Effector memory CD4-positive, alpha-beta T cell (primary cell): ENCODE measurements at regions not wholly inside any gene's neighbourhood (a gene's known extent, or its start where the extent isn't known, plus 50 kb on each side); places are given as distances from the start of the nearest gene placed in this dataset.
"Not testable (repeated sequence)": the region's sequence is repeated elsewhere in the genome, so short reads cannot be mapped to it uniquely, and the experiment has no call there.

ENCODE experiments used
- DNase-seq, 3 donors: peaks; one replicate each; pipeline ENCODE4 v3.0.0-alpha.2; 2020
- H3K27ac ChIP-seq: 2 replicates; pipeline ENCODE4 v1.7.0; 2013; ENCODE audit warnings: mild to moderate bottlenecking, low read length, moderate library complexity; ENCODE audit not compliant: insufficient read depth, poor library complexity, severe bottlenecking
- H3K27me3 ChIP-seq: replicated peaks from 2 replicates; pipeline ENCODE4 v1.7.0; 2013; ENCODE audit warnings: mild to moderate bottlenecking, low read length; ENCODE audit not compliant: insufficient read depth, control insufficient read depth, poor library complexity, severe bottlenecking
- H3K36me3 ChIP-seq: 2 replicates; pipeline ENCODE4 v1.7.0; 2013; ENCODE audit warnings: mild to moderate bottlenecking, low read length, moderate library complexity; ENCODE audit not compliant: control insufficient read depth, insufficient read depth
- H3K4me1 ChIP-seq: 2 replicates; pipeline ENCODE4 v1.7.0; 2013; ENCODE audit warnings: low read length, mild to moderate bottlenecking; ENCODE audit not compliant: control insufficient read depth, insufficient read depth, poor library complexity, severe bottlenecking
- H3K4me3 ChIP-seq: 2 replicates; pipeline ENCODE4 v1.7.0; 2013; ENCODE audit warnings: low read length, low read depth, mild to moderate bottlenecking; ENCODE audit not compliant: insufficient read depth, poor library complexity, severe bottlenecking
- H3K9me3 ChIP-seq: 2 replicates; pipeline ENCODE4 v1.7.0; 2013; ENCODE audit warnings: mild to moderate bottlenecking, low read length, moderate library complexity; ENCODE audit not compliant: control insufficient read depth

DNA sequence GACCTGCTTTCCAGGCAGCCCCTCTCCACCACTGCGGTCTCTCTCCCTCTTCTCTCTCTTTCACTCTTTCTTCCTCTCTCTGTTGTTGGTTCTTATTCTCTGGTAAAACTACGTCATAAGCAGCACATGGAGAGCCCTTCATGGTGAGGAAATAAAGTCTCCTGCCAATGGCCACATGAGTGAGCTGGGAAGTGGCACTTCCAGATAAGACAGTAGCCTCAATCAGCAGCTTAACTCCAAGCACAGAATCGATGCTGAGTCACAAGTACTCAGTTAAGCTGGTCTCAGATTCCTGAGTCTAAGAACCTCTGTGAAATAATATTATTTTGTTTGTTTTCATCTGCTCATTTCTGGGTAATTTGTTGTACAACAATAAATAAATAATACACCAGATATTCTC lies 500.1 kb downstream of the GABRG2 start:
- Histone ChIP-seq H3K4me3 (no peak overlapping the region), H3K27ac (no peak overlapping the region), H3K36me3 (no peaks in the 10 kb centered on the region), H3K27me3 (no peaks in the 10 kb centered on the region), H3K4me1 (no peaks in the 10 kb centered on the region), H3K9me3 (no peaks in the 10 kb centered on the region)
- DNase-seq, result no peak

DNA sequence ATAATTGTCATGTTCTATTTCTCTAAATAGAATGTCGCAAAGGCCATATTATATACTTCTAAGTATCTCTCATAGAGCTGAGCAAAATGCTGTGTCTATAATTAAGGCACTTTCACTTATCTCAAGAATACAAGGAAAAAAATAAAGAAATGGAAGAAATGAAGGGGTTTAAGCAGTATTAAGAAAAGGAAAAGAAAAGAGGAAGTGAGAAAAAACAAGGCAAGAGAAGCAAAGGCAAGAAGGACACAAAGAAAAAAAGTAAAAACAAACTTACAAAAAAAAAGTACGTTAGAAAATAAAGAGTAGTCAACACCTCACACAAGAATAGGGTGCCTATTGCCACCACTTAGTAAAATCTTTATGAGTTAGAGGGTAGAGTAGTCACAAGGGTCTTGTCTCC lies 506.2 kb downstream of the GABRG2 start:
- no peak for DNase-seq
- Histone ChIP-seq H3K36me3 (no peaks in the 10 kb centered on the region), H3K4me1 (no peaks in the 10 kb centered on the region), H3K4me3 (no peak overlapping the region), H3K9me3 (no peaks in the 10 kb centered on the region), H3K27ac (no peak overlapping the region), H3K27me3 (no peaks in the 10 kb centered on the region)

DNA sequence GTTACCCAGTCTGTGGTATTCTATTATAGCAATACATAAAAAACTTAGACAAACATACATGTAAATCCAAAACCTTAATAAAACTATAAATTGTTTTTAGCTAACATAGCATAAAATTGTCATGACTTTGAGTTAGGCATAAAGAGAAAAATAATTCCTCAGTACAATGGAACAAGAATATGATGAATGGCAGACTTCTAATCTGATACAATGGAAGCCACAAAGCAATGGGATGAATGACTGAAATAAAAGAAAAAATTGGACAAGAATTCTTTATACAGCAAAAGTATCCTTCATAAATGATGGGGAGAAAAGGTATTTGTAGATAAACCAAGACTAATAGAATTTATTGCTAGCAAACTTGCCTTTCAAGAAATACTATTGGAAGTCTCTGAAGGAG lies 524.2 kb downstream of the GABRG2 start:
- Histone ChIP-seq H3K27me3 (no peaks in the 10 kb centered on the region), H3K4me3 (no peak overlapping the region), H3K4me1 (no peaks in the 10 kb centered on the region), H3K9me3 (no peaks in the 10 kb centered on the region), H3K27ac (no peak overlapping the region), H3K36me3 (no peaks in the 10 kb centered on the region)
- DNase-seq, result no peak

DNA sequence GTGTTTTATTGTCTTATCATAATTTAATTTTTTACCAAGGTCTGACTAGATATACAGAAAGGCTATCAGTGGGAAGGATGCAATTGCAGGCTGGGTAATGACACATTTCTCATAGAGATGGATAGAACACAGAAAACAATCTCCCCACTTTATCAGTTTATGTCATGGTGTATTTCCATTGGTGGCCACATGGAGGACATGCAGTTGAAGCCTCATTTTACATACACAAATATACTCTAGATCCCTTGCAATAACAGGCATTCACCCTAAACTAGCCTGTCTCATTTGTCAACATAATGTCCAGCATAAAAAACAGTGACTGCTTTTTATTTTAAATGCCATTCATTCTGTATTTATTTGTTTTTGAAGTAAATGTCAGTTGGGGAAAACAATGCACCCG lies 526.3 kb downstream of the GABRG2 start:
- Histone ChIP-seq H3K4me3 (no peak overlapping the region), H3K27me3 (no peaks in the 10 kb centered on the region), H3K27ac (no peak overlapping the region), H3K4me1 (no peaks in the 10 kb centered on the region), H3K36me3 (no peaks in the 10 kb centered on the region), H3K9me3 (no peaks in the 10 kb centered on the region)
- no peak for DNase-seq

DNA sequence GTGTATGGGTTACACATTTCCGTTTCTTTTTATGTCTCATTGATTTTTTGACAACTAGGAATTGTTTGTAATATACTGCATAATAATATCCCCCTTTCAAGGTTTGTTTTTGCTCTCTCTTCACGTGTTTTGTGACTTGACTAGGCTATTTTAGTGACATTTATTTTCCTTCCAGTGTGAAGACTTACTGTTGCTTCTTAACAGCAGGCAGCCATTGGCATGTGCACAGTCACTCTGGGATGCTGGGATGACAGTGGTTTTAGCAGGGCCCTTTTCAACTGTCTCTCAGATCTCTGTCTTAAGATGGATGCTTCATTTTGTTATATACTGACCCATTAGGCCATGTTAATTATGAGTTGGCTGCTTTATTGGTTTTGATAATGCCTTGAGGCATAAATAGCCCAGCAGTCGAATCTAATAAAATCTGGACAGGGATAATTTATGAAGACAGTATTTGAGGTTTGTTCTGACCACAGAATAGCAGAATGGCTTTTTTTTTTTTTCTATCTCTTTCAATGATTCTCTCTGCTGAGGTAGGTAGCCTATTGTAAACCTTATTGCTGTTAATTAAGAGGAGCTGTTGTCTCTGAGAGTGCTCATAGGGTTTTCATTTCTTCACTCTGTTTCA lies 536.0 kb downstream of the GABRG2 start:
- Histone ChIP-seq H3K4me1 (no peaks in the 10 kb centered on the region), H3K4me3 (no peak overlapping the region), H3K27ac (no peak overlapping the region), H3K27me3 (no peaks in the 10 kb centered on the region), H3K9me3 (no peaks in the 10 kb centered on the region), H3K36me3 (no peaks in the 10 kb centered on the region)
- DNase-seq, result no peak

DNA sequence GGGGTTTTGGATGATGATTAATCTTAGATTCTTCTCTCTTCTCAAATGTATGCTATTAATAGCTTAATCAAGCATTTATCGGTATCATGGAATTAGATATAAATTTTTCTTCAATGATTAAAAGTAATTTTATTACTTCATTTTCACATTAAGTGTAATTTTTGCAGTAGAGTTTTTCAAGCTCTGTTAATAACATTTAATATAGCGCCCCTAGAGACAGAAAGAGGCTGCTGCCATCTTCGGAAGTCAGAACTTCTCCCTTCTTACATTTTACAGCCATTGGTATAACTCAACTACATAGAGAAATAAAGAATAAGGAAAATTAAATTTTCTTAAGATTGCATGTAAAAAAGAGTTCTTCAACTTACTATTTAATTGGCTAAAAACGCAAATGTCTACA lies 540.3 kb downstream of the GABRG2 start:
- Histone ChIP-seq H3K27ac (no peak overlapping the region), H3K4me1 (no peaks in the 10 kb centered on the region), H3K36me3 (no peaks in the 10 kb centered on the region), H3K9me3 (no peaks in the 10 kb centered on the region), H3K4me3 (no peak overlapping the region), H3K27me3 (no peaks in the 10 kb centered on the region)
- DNase-seq, result no peak

GRCh38 chr5:162621726-162622263 lies 554.2 kb downstream of the GABRG2 start:
- H3K27ac ChIP-seq, H3K4me3 ChIP-seq, H3K4me1 ChIP-seq, H3K36me3 ChIP-seq, H3K27me3 ChIP-seq, DNase-seq, H3K9me3 ChIP-seq: not testable (repeated sequence)

DNA sequence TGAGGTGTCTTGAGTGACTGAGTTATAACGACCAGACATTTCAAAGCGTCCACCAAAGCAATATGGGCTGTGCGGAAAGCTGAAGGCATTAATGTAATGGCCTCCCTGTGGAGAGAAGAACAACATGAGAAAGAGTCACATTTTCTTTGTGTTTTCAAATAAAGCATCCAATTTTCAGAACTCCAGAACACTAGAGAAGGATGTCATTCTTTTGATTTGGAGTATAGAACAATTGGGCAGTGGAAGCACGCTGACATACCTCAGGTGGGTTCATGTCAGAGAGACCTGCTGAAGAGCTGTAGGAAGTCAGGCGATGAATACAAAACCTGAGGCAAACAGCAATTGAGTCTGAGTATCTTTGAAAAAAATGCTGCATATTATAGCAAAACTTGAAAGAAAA lies 556.5 kb downstream of the GABRG2 start:
- no peak for DNase-seq
- no peaks in the 10 kb centered on the region for H3K36me3 ChIP-seq
- H3K9me3 ChIP-seq, result no peaks in the 10 kb centered on the region

GRCh38 chr5:162637481-162637880 lies 569.9 kb downstream of the GABRG2 start:
- Histone ChIP-seq H3K4me1 (no peaks in the 10 kb centered on the region), H3K4me3 (no peak overlapping the region), H3K27ac (no peak overlapping the region), H3K9me3 (no peaks in the 10 kb centered on the region), H3K36me3 (no peaks in the 10 kb centered on the region), H3K27me3 (no peaks in the 10 kb centered on the region)
- no peak for DNase-seq

More for the DNA sequence above, 556.5 kb downstream of the GABRG2 start:
- Histone ChIP-seq H3K27ac (no peak overlapping the region), H3K27me3 (no peaks in the 10 kb centered on the region), H3K4me1 (no peaks in the 10 kb centered on the region), H3K4me3 (no peak overlapping the region)

- H3K36me3 ChIP-seq, result no peaks in the 10 kb centered on the region
These were observed 571.3 kb downstream of the GABRG2 start for GRCh38 chr5:162638849-162639248.

More at GRCh38 chr5:162638849-162639248, 571.3 kb downstream of the GABRG2 start:
- Histone ChIP-seq H3K27ac (no peak overlapping the region), H3K4me1 (no peaks in the 10 kb centered on the region), H3K27me3 (no peaks in the 10 kb centered on the region), H3K4me3 (no peak overlapping the region), H3K9me3 (no peaks in the 10 kb centered on the region)
- no peak for DNase-seq
